HepG2 (cell line): ENCODE measurements at regions not wholly inside any gene's neighbourhood (a gene's known extent, or its start where the extent isn't known, plus 50 kb on each side); places are given as distances from the start of the nearest gene placed in this dataset.

ENCODE experiments used
- ATAC-seq: fragments of 200-7000 bp; cut with Tn5 transposase; 3 replicates; pipeline ENCODE4 v1.9.1; 2020; ENCODE audit warnings: mild to moderate bottlenecking, moderate library complexity
- BruUV-seq: library from RNA; stranded (reverse); fragments of 400-500 nt; replicated peaks from 2 replicates; lab custom pipeline; 2021; lab: Mats Ljungman, UMichigan
- CTCF ChIA-PET: fragments of 300-600 bp; formaldehyde crosslinking; extraction: SDS; loops from one replicate; lab custom pipeline; 2021; ENCODE audit warnings: low total read pairs, inconsistent platforms, low intra/inter-chr PET ratio; lab: Yijun Ruan, JAX
- POLR2A ChIA-PET: fragments of 350-600 bp; sonication (Branson Sonifier 250); formaldehyde crosslinking; loops from one replicate; lab custom pipeline; 2020; ENCODE audit warnings: antibody characterized with exemption, inconsistent platforms; lab: Yijun Ruan, JAX
- DNase-seq: peaks from one replicate; pipeline ENCODE4 v3.0.0-alpha.2; 2015; ENCODE audit warnings: low spot score
- FAIRE-seq: peaks from 3 replicates; lab custom pipeline; 2011; peaks lifted over from hg19 to GRCh38; lab: Jason Lieb, UNC
- H2AFZ ChIP-seq: one replicate; pipeline ENCODE4 v1.6.1; 2011; ENCODE audit warnings: low read length, inconsistent platforms
- H3K27ac ChIP-seq: fragments of 300-600 bp; 3 replicates; pipeline ENCODE4 v1.8.0; 2011; ENCODE audit warnings: mixed run types, mild to moderate bottlenecking, mixed read lengths, low read length, inconsistent platforms; ENCODE audit not compliant: insufficient read depth; ENCODE audit errors: extremely low read length
- H3K27me3 ChIP-seq, 2 experiments: fragments of 200-600 bp in 1 of 2; 2 replicates in 1 of 2; 3 replicates in 1 of 2; pipeline versions ENCODE4 v1.6.0 to v1.8.0; 2011; ENCODE audit warnings: low read length in 2 of 2, mild to moderate bottlenecking in 2 of 2, moderate library complexity in 2 of 2, inconsistent platforms in 1 of 2; ENCODE audit not compliant: insufficient read depth in 2 of 2, control insufficient read depth in 1 of 2
- H3K36me3 ChIP-seq, 2 experiments: fragments of 200-600 bp in 1 of 2; replicated peaks in 1 of 2; 2 replicates in 1 of 2; 3 replicates in 1 of 2; pipeline versions ENCODE4 v1.5.1 to v1.8.0; 2011; ENCODE audit warnings: low read length in 2 of 2, inconsistent platforms in 1 of 2; ENCODE audit not compliant: insufficient read depth in 2 of 2, control insufficient read depth in 1 of 2
- H3K4me1 ChIP-seq: 2 replicates; pipeline ENCODE4 v1.5.1; 2012; ENCODE audit warnings: low read length, inconsistent platforms; ENCODE audit not compliant: insufficient read depth
- H3K4me2 ChIP-seq: 2 replicates; pipeline ENCODE4 v1.6.0; 2011; ENCODE audit warnings: low read depth, low read length, inconsistent platforms
- H3K4me3 ChIP-seq, 3 experiments: fragments of 200-600 bp in 1 of 3; sonication (generic), shearing (Covaris generic) in 1 of 3; replicated peaks in 1 of 3; 2 replicates each; pipeline ENCODE4 v1.5.1; 2011 to 2016; ENCODE audit warnings: low read length in 3 of 3, inconsistent platforms in 2 of 3, low read depth in 2 of 3, mild to moderate bottlenecking in 2 of 3, control low read depth in 1 of 3, mixed read lengths in 1 of 3; ENCODE audit not compliant: insufficient read depth in 1 of 3
- H3K79me2 ChIP-seq: one replicate; pipeline ENCODE4 v1.6.1; 2011; ENCODE audit warnings: low read length, inconsistent platforms; ENCODE audit not compliant: insufficient read depth
- H3K9ac ChIP-seq: 2 replicates; pipeline ENCODE4 v1.6.0; 2011; ENCODE audit warnings: mild to moderate bottlenecking, low read depth, low read length, inconsistent platforms; ENCODE audit not compliant: insufficient read depth
- H3K9me3 ChIP-seq: 2 replicates; pipeline ENCODE4 v1.5.1; 2012; ENCODE audit warnings: mild to moderate bottlenecking, low read length
- H4K20me1 ChIP-seq: 2 replicates; pipeline ENCODE4 v1.6.0; 2011; ENCODE audit warnings: inconsistent platforms, mild to moderate bottlenecking, low read length, moderate library complexity; ENCODE audit not compliant: insufficient read depth
- ATAD3A ChIP-seq: sonication (generic); formaldehyde crosslinking; IDR thresholded peaks from 2 replicates; pipeline ENCODE4 v1.4.0; 2020; ENCODE audit warnings: missing genetic modification reagents
- CSRNP1 ChIP-seq: sonication (generic); formaldehyde crosslinking; IDR thresholded peaks from 2 replicates; pipeline ENCODE4 v1.8.1; 2023; ENCODE audit warnings: mild to moderate bottlenecking, missing genetic modification reagents
- ETS1 ChIP-seq: sonication (generic); formaldehyde crosslinking; IDR thresholded peaks from 2 replicates; pipeline ENCODE4 v1.4.0; 2020; ENCODE audit warnings: missing genetic modification reagents
- GMEB1 ChIP-seq: sonication (generic); formaldehyde crosslinking; IDR thresholded peaks from 2 replicates; pipeline ENCODE4 v1.5.1; 2020; ENCODE audit warnings: missing genetic modification reagents, mild to moderate bottlenecking, borderline replicate concordance
- HNF4A ChIP-seq: sonication (generic); formaldehyde crosslinking; IDR thresholded peaks from 2 replicates; pipeline ENCODE4 v1.4.0; 2020; ENCODE audit warnings: missing genetic modification reagents
- HNRNPLL ChIP-seq: fragments of 200-400 bp; formaldehyde crosslinking; IDR thresholded peaks from 2 replicates; pipeline ENCODE4 v1.6.1; 2017; ENCODE audit warnings: mild to moderate bottlenecking, low read depth, low read length; ENCODE audit not compliant: poor library complexity, severe bottlenecking
- KLF6 ChIP-seq: IDR thresholded peaks from 2 replicates; pipeline ENCODE4 v1.8.0; 2016; ENCODE audit warnings: missing biosample characterization, missing genetic modification reagents
- MED1 ChIP-seq: sonication (generic); formaldehyde crosslinking; IDR thresholded peaks from 2 replicates; pipeline ENCODE4 v1.4.0; 2020; ENCODE audit warnings: missing genetic modification reagents
- RERE ChIP-seq: IDR thresholded peaks from 2 replicates; pipeline ENCODE4 v1.6.1; 2016; ENCODE audit warnings: low read depth, missing genetic modification reagents, missing compliant biosample characterization
- SMARCC2 ChIP-seq: fragments of 450-650 bp; IDR thresholded peaks from 2 replicates; pipeline ENCODE4 v1.6.1; 2017; ENCODE audit warnings: antibody characterized with exemption, mild to moderate bottlenecking
- SP1 ChIP-seq, 2 experiments: fragments of 450-650 bp in 1 of 2; sonication (generic) in 1 of 2; formaldehyde crosslinking in 1 of 2; IDR thresholded peaks; 2 replicates each; pipeline versions ENCODE4 v1.4.0 to v1.6.1; 2016 to 2020; ENCODE audit warnings: missing genetic modification reagents in 1 of 2
- TRIM24 ChIP-seq: sonication (generic); formaldehyde crosslinking; IDR thresholded peaks from 2 replicates; pipeline ENCODE4 v1.8.0; 2022; ENCODE audit warnings: mild to moderate bottlenecking, missing genetic modification reagents
- ZNF460 ChIP-seq: sonication (generic); formaldehyde crosslinking; IDR thresholded peaks from 2 replicates; pipeline ENCODE4 v1.5.1; 2020; ENCODE audit warnings: missing genetic modification reagents, mild to moderate bottlenecking, borderline replicate concordance
- WGBS: methylation state at CpG from one replicate; pipeline ENCODE4 v1.1.6; 2017; ENCODE audit warnings: low lambda C conversion rate; 5-methylcytosine and 5-hydroxymethylcytosine counted together
- in situ Hi-C: cut with HindIII; loops from 2 replicates; pipeline ENCODE4 v1.10.0; 2017; ENCODE audit warnings: low pct_unique_long_range_greater_than_20kb; ENCODE audit not compliant: extremely low pct_ligation_motif_present
- intact Hi-C: fragments of 100-400 bp; cut with micrococcal nuclease; formaldehyde crosslinking; loops from one replicate; pipeline ENCODE4 v1.10.0; 2022; ENCODE audit not compliant: unreplicated experiment

DNA sequence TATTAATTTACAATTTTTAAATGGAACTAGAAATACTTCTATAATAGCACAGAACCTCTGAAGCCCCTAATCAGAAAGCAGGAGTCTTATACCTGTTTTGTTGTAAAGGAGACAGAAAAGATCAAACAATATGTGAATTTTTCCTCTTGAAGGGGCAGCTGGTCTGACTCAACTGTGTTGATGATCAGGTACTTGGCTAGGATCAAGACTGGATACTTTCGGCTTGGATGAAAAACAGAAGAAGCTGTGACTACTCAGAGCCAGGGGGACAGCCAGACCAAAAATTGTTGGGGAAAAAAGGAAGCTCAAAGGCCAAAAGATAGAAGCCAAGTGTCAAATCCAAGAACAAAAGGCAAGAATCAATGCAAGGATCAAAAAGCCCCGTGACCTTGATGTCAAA lies 195.6 kb downstream of the KCTD12 start:
- ChIA-PET CTCF (no interaction called here), POLR2A (no interaction called here)
- in situ Hi-C loops: no loop called here
- Histone ChIP-seq H3K9ac (no peak overlapping the region), H3K4me3 (no peak overlapping the region), H3K36me3 (no peaks in the 10 kb centered on the region), H3K79me2 (no peaks in the 10 kb centered on the region), H2AFZ (no peak overlapping the region), H3K27ac (no peak overlapping the region), H3K27me3 (no peaks in the 10 kb centered on the region; a peak in 1 of 5 replicates), H4K20me1 (no peaks in the 10 kb centered on the region), H3K4me1 (no peaks in the 10 kb centered on the region), H3K9me3 (no peaks in the 10 kb centered on the region), H3K4me2 (no peak overlapping the region)
- DNase-seq: no peak
- intact Hi-C loops: no loop called here
- BruUV-seq: no TSS peak
- no peak for FAIRE-seq
- 0% methylated on average over 2 of the region's 2 CpGs for WGBS
- no peak for ATAC-seq
- TF ChIP-seq SMARCC2 (no peak), HNRNPLL (no peak), GMEB1 (CRISPR knock-in tag) (no peak), ZNF460 (CRISPR knock-in tag) (no peak), TRIM24 (CRISPR knock-in tag) (no peak), MED1 (CRISPR knock-in tag) (no peak), HNF4A (CRISPR knock-in tag) (no peak), RERE (CRISPR knock-in tag) (no peak), KLF6 (CRISPR knock-in tag) (no peak), ATAD3A (no peak), CSRNP1 (CRISPR knock-in tag) (no peak), ETS1 (CRISPR knock-in tag) (no peak), SP1 (IDR thresholded peaks at IDR 0.05) (no peak), SP1 (CRISPR knock-in tag; IDR thresholded peaks at IDR 0.05) (no peak)
